ENCODE measurements at regions not wholly inside any gene's neighbourhood (a gene's known extent, or its start where the extent isn't known, plus 50 kb on each side); places are given as distances from the start of the nearest gene placed in this dataset.
A peak's percentile ranks its signal among the peaks of the same experiment; 100 is the strongest.

DNA sequence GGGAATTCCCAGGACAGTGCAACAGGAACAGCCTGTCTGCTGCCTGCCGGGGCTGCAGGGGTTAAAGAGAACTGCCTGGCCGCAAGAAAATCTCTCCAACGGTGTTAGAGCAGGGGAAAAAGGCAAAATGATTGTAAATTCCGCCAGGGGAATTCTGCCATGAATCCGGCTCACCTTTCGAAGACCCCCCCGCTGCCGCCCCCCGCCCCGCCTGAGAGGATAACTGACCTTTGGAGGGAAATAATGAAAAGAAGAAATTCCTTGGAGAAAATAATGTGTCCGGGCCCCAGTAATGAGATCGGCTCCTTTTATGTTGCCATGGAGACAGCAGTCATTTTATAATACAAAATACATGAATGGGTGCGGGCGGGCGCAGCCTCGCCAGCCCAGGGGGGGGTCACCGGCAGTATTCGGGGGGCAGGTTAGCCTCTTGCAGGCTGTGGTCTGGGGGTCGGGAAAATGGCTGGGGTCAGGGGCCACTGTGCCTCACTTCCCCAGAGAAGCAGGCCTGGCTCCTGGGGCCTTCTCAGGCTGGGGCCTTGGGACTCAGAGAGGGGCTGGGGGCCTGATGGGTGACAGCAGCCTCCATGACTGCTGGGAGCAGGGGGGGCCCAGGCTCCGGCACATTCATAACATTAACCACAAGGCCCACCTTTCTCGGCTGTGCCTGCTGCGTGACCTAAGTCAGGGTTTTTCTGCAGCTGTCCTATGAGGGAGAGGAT is 228.1 kb downstream of the MN1 start:
- no peak for DNase-seq

DNA sequence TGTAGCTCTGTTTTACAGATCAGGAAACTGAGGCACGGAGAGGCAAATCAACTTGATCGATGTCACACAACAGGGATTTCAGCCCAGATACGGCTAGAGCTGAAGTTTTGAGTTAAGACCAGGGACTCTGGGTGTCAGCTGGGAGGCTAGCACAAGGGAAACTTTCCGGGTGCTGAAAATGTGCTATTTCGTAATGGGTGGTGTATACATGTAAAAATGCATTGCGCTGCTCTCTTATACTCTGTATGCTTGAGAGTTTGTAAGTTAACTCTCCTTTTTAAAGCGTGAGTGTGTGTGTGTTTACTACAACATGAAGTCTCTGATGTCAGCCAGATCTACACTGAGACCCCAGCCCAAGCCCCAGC is 227.6 kb downstream of the MN1 start:
- peak; percentile 48 for DNase-seq

DNA sequence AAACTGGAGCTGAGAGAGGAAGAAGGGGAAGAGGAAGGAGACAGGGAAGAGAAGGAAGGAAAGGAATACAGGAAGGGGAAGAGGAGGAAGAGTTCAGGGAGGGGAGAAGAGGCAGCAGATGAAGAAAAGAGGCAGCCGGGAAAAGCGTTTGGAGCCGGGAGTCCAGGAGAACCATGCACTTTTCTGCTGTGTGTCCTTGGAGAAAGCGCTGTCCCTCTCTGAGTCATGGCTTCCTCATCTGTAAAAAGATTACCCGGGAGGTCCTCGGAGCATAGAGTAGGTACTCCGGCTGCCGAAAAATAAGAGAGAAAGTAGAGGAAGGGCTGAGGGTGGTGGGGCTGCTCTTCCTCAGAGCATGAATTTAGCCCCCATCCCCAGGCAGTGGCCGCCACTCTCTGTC is 226.9 kb downstream of the MN1 start:
- DNase-seq = no peak

DNA sequence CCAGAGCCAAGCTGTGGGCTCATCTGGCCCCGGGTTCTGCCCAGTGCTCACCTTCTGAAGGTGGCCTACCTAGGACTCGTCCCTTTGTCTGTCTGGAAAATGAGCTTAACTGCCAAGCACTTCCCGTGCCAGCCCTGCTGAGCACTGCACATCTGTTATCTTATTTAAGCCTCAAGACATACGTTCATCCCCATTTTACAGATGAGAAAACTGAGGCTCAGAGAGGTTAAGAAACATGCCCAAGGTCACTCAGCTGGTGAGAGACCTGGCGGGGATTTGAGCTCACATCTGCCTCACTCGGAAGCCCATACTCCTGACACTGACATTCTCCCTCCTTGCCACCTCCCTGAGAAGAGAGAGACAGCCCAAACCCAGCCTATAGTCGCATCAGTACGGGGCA is 226.2 kb downstream of the MN1 start:
- DNase-seq = no peak

DNA sequence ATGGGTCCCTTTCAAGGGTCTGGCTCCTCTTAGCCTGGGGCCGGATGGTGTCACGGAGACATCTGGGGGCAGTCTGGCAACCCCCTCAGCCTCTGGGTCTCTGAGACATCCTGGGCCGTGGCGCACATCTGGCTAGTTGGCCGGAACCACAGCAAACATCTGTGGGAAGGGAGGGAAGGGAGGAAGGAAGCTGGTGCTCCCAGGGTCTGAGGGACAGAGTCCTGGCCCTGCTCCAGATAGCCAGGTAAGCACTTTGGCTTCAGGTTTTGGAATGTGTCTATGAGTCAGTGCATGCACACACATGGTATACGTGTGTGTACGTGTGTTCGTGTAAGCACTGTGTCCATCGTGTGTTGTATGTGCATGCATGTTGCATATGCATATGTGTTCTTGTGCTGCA is 225.1 kb downstream of the MN1 start:
- peak; percentile 28 for DNase-seq

DNA sequence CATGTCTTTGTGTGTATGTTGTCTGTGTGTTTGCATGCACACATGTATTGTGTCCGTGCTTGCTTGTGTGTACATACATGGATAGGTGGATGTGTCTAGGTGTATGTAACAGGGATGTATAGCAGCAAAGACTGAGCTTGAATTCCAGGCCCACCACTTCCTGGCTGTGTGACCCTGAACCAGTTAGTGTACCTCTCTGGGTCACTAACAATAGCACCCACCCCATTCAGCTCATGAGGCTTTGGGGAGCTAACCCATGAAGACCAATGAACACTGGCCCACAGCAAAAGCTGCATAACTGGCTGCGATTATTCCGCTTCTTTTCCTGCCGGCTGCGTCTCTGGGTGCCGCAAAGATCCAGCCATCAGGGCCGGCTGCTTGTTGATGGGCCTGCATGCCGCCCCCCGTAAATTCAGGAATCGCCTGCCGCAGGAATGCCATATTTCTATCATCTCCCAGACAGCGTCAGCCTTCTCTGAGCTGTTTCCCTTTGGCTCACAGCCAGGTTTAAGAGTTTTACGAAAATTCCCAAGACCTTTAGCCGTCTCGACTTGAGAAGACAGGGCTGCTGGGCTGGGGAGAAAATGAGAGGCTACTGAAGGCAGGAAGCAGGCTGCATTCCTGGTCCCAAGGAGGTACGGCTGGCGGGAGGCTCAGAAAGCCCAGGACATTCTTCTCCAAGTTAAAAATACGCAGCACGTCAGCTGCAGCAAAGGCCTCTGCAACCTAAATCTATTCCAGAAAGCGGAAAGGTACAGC is 224.6 kb downstream of the MN1 start:
- DNase-seq = peak; percentile 60

DNA sequence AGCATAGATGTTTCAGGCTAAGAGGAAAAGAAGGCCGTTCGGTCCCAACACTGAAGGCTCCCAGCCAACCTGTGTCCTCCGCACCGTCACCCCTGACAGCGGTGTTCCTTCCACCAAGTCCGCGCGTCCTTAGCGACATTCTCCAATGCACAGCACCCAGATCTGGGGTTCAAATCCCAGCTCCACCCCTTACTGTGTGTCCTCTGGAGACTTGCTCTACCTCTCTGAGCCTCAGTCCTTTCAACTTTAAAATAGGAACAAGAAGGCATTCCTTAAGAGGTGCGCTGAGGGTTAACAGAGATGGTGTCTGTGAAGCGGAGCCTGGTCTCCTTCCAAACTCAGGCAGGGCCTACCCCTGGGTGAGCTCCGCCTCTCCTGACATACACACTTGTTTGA is 224.0 kb downstream of the MN1 start:
- no peak for DNase-seq

DNA sequence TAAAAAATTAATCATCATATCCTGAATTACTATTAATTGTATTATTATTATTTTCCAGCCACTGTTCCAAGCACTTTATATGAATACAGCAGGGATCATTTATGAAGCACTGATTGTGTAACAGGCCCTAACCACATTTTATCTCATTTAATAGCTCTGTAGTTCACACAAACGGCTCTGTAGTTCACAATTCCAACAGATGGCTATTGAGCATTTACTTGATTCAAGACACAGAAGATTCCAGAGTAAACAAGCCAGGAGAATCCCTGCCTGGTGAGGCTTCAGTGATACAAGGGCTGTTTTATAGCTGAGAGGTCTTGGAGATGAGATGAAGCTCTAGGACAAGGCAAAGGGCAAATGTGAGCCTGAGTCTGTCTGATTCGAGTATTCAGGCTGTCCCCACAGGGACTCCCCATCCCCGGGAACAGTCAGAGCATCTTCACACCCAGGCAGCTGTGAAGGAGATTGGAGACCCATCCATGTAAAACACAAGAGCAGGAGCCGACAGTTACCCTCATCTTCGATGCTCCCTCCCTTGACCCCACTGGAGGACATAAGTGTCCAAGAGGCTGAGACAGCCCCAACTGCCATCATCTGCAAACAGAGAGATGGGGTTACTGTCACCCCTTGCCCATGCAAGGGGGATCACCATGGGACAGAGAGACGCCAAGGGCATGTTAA is 222.5 kb downstream of the MN1 start:
- peak; percentile 73 for DNase-seq

DNA sequence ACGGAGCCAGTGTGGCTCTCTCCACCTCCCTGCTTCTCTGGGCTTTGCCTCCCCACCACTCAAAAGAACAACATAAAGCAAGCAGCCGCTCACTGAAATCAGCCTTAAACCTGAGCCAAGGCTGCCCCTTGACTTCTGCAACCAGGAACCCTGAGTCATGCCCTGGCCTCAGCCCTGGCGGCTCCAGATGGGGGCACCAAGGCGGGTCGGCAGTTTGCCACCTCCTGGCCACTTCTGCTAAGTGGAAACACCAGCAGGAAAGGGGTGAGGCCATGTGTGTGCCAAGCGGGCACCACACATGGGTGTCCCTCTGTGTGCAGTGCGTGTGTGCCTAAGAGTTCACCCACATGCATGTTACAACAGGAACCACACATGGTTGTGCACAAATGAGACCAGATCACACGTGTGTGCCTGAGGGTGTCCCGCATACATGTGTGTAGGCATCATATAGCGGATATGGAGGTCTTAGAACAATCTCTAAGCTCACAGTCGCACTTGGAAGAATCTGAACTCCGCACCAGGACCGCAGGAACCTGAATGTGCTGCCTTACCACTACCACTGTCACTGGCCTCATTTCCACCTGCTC is 221.2 kb downstream of the MN1 start:
- DNase-seq = no peak

DNA sequence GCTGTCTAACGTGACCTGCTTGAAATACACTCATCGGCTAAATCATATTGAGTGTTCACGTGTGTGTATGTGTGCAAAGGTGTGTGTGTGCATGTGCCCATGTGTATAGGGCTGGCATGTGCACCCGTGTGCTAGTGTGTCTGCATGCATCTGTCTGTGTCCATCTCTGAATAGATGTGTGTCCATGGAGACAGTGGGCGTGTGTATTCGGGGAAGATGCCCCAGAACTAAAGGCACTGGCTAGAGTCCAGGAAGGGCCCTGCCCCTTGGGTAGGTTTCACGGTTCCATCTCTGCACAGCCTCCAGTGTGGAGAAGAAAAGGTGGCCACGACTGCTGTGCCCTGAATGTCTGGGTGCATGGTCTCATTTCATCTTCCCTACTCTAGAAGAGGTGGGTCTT is 220.3 kb downstream of the MN1 start:
- DNase-seq = no peak

DNA sequence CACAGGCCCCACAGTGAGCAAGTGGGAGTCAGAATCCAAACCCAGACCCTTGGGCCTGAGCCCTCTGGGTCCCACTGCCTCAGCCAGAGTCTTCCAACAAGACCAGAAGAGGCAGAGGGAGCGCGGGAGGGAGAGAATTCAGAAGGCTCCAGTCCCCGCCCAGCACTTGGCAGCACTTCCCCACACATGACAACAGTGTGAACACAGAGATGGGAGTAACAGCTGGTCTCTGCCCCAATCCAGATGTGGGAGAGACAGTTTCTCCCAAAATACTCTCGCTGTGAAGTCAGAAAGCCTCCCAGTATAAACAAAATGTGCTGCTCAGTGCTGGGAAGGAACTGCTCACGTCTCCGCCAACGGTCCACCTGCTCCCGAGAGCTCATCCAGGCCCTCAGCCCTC is 219.9 kb downstream of the MN1 start:
- DNase-seq = peak; percentile 96

DNA sequence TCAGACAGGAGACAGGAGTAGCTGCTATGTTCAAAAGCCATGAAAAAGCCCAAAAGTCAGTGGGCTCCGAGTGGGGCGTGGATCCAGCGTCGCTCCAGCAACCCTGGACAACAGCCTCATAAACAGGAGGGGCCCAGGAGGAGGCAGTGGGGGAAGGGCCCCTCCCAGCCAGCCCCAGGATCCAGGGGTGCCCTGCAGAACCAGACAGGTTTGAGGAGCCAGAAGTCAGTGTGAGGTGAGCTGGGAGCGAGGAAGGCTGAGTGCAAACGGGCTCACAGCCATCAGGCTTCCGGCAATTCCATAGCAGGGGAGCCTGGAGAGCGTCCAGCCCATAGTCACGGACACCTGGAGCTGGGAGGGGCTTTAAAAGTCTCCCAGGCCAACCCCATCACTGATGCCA is 217.7 kb downstream of the MN1 start:
- DNase-seq = no peak

DNA sequence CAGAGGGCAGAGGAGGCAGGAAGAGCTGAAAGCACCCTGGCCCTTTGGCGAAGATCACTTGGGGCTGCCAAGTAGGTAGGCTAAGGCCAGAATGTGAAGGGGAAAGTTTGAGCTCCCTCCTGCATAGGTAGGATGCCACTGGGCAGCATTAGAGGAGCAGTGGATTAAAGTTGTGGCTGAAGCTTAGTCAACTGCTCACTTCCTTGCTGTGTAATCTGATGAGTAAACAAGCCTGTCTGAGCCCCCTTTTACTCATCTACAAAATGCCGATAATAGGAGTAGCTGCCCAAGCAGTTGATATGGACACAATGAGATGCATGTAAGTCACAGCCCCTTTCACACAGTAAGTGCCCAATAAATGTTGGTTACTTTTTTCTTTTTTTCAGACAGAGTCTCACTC is 216.4 kb downstream of the MN1 start:
- DNase-seq = no peak

DNA sequence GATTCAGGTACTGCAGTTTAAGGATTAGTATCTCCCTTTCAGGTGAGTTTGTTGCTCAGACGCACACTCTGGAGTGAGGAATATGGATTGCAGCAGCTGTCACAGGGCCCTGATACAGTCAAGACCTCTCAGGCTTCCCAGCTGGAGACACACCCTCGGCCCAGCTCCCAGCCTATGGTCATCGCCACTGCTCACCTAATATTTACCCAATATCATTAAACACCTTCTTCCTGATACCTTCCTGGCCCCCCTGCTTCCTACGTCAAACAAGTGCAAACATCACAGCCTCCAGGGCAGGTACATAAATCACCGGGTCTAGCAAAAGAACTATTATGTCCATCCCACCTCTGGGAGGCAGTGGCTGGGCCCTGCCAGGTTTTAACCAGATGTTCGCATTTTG is 213.3 kb downstream of the MN1 start:
- no peak for DNase-seq

DNA sequence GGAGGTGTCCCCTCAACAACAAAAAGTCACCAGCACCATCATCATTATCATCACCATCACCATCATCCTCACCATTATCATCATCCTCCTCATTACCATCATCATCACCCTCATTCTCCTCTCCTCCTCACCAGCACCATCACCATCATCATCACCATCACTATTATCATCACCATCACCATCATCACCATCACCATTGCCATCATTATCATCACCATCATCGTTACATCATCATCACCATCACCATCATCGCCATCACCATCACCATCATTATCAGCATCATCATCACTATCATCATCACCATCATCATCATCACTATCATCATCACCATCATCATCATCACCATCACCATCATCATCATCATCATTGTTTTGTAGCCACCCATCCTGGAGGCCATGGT is 212.6 kb downstream of the MN1 start:
- no peak for DNase-seq

DNA sequence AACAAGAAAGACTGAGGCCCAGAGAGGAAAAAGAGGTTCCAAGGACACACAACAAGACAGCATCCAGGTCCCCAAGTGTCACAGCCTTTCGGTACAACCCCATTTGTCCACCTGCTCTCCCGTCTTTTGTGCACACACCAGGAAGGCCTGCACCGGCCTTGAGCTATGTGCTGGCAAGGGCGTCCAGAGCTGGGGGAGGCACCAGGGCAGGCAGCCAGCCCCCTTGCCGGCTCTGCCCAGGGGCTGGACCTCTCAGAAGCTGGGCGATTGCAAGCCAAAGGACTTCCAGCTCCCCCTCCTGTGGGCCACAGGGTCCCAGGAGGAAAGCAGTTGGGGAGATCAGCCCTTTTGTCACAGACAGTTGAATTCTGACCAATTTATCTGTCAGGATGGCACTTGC is 210.5 kb downstream of the MN1 start:
- DNase-seq = no peak

DNA sequence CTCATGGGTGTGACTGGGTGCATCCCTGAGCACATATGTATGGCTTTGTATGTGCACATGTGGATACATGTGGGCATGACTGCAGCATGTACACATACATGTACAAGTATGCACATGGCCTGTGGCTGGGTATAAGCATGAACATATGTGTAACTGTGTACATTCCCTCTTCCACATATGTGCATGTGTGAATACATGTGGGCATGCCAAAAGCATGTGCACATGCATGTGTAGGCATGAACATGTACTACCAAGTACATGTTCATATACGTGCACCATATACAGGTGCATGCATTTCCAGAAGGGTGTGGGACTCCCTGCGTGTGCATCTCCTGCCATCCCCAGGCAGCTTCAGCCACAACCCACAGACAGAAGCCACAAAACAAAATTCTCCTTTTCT is 208.2 kb downstream of the MN1 start:
- DNase-seq = no peak

DNA sequence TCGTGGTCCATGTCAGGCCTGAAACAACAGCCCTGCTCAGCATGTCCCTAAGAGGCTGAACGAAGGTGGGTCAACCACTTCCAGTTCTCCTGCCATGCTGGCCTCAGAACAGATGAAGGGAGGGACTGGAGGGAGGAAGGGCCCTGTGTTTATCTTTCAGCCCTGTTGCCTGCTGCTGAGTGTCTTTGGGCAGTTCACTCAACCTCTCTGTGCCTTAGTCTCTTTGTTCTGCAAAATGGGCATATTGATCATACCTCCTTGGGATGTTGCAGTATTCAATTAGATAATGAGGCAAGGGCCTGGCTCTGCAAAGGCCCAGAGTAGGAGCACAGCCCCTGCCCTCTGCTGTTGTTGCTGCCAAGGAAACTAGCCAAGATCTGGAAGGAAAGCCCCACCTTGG is 207.5 kb downstream of the MN1 start:
- no peak for DNase-seq

DNA sequence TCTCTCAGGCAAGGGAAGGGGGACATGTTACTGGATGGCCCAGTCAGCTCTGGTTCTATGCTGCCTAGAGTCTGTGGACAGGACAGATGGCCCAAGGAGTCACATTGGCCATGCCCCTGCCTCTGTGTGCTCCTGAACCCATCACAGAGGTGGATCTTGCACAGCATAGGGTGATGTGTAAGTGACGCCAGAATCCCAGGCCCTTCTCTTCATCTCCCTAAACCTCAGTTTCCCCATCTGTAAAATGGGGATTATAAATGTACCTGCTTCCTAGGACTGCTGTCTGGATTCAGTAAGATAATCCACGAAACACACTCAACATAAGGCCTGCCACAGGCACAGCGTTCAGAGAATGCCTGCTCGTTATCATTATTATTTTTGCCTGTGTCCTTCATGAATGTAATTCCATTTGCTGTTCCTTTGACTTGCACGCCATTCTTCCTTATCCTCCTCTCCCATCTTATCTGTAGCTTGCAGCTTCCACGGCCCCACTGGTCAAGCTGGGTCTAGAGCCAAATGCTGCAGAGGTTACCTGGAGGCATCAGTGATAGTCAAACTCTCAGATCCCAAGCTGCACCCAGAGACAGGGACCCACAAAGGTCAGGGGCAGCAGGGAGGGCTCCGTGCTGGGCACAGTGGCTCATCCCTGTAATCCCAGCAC is 207.0 kb downstream of the MN1 start:
- no peak for DNase-seq

DNA sequence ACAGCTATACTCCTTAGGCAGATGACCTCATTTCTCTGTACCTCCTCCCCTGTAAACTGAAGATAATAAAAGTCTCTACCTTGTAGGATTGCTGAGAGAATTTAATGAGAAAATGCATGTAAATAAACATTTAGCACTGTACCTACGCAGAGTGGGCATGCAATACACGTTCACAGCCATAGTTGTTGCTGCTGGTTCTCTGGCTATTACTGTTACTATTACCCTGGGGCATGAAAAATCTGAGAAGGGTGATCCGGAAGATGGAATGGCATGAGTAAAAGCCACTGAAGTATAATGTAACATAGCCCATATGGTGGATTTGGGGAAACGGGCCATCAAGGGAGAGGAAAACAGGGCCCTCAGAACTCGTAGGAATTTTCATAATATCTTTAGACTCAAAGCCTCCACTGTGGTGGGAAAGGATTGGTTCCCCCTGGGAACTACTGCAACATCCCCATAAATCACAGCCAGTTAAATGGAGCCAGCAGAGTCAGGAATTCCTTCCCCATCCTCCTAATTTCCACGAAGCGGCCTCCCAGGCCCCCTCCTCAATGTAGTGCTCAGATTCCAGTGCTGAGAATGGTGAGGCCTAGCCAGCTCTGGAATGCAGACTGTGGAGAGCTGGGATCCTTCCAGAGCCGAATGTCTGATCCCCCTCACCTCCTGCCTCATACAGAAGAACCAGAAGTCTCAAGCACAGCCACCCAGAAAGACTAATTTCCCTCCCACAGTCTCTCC is 205.3 kb downstream of the MN1 start:
- peak; percentile 41 for DNase-seq

DNA sequence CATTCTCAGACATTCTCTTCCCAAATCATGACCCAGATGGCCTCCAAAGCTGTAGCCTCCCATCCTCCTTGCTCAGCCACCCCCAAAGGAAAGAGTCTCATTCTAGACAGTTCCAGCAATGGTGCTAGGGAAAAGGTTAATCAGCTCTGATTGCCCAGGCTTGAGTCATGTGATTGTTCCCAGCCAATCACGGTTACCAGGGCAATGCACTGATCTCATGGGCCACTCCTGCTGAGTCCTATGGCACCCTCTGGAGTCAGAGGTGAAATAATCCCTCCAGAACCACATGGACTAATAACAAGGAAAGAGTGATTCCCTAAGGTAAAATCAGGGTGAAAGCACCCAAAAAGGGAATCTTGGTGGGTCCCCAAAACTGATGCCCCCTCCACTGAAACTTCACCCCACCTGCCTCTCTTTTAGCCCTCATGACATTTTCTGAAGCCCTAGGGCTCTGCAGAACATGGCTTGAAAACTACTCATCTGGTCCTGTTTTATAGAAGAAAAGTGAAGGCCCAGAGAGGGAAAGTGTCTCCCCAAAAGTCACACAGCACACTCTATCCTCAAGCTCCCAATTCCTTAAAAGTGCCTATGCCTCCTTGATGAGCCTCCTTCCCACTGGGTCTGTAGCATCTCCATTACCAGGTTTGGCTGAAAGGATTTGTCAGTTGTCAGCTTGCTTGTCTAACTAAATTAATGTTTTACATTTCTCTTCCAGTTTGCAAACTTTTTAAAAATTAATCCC is 203.7 kb downstream of the MN1 start:
- no peak for DNase-seq
